GM12892 (cell line): ENCODE measurements at regions not wholly inside any gene's neighbourhood (a gene's known extent, or its start where the extent isn't known, plus 50 kb on each side); places are given as distances from the start of the nearest gene placed in this dataset.

Experiments used
- POLR2A ChIP-seq: IDR thresholded peaks from 2 replicates; pipeline ENCODE4 v1.6.1; 2011; ENCODE audit warnings: low read depth, low read length, control low read depth
- TAF1 ChIP-seq: IDR thresholded peaks from 2 replicates; pipeline ENCODE4 v1.6.1; 2011; ENCODE audit warnings: low read depth, mild to moderate bottlenecking, control low read depth, low read length, borderline replicate concordance

- TF ChIP-seq TAF1 (no peak), POLR2A (no peak)
These were observed 250.3 kb downstream of the HS3ST1 start for GRCh38 chr4:11178433-11178832.
